ENCODE measurements at regions not wholly inside any gene's neighbourhood (a gene's known extent, or its start where the extent isn't known, plus 50 kb on each side); places are given as distances from the start of the nearest gene placed in this dataset.

- TF ChIP-seq, protein P1, sequence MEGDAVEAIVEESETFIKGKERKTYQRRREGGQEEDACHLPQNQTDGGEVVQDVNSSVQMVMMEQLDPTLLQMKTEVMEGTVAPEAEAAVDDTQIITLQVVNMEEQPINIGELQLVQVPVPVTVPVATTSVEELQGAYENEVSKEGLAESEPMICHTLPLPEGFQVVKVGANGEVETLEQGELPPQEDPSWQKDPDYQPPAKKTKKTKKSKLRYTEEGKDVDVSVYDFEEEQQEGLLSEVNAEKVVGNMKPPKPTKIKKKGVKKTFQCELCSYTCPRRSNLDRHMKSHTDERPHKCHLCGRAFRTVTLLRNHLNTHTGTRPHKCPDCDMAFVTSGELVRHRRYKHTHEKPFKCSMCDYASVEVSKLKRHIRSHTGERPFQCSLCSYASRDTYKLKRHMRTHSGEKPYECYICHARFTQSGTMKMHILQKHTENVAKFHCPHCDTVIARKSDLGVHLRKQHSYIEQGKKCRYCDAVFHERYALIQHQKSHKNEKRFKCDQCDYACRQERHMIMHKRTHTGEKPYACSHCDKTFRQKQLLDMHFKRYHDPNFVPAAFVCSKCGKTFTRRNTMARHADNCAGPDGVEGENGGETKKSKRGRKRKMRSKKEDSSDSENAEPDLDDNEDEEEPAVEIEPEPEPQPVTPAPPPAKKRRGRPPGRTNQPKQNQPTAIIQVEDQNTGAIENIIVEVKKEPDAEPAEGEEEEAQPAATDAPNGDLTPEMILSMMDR (IDR thresholded peaks at IDR 0.05; ENCODE audit: poor library complexity, severe bottlenecking) = no peak
- TF ChIP-seq POLR2AphosphoS5 (IDR thresholded peaks at IDR 0.05) = no peak
- TF ChIP-seq SMC3 (conservative IDR thresholded peaks at IDR 0.05; ENCODE audit: poor library complexity) = no peak
- TF ChIP-seq EZH2 (IDR thresholded peaks at IDR 0.05; ENCODE audit: borderline replicate concordance, insufficient read depth, low read length, poor library complexity, severe bottlenecking) = no peak
- TF ChIP-seq TAF1 (IDR thresholded peaks at IDR 0.05; ENCODE audit: low read depth) = no peak
- no peak for TF ChIP-seq EP300 (conservative IDR thresholded peaks at IDR 0.05; ENCODE audit: poor library complexity, severe bottlenecking)
- no peak for TF ChIP-seq RAD21 (conservative IDR thresholded peaks at IDR 0.05)
- no peak for TF ChIP-seq REST (IDR thresholded peaks at IDR 0.05; ENCODE audit: borderline replicate concordance)
Measured at GRCh38 chr2:209074711-209075110, 349.1 kb upstream of the MAP2 start.
